Activated naive CD4-positive, alpha-beta T cell treated with anti-CD3 and anti-CD28 coated beads for 36 hours (primary cell): ENCODE measurements at regions not wholly inside any gene's neighbourhood (a gene's known extent, or its start where the extent isn't known, plus 50 kb on each side); places are given as distances from the start of the nearest gene placed in this dataset.

ENCODE experiments used
- CTCF ChIA-PET: fragments of 350-600 bp; sonication (Branson Sonifier 250); formaldehyde crosslinking; loops from one replicate; lab custom pipeline; 2021; ENCODE audit warnings: antibody characterized with exemption; lab: Charles Lee
- DNase-seq: peaks from one replicate; pipeline ENCODE4 v3.0.0-alpha.2; 2020
- H3K27ac Mint-ChIP-seq: one replicate; pipeline ENCODE4 v1.8.0; 2021; ENCODE audit warnings: mild to moderate bottlenecking, mixed read lengths
- H3K27me3 Mint-ChIP-seq: one replicate; pipeline ENCODE4 v1.8.0; 2021; ENCODE audit warnings: low read depth, mixed read lengths
- H3K36me3 Mint-ChIP-seq: one replicate; pipeline ENCODE4 v1.8.0; 2021; ENCODE audit warnings: low read depth, mixed read lengths
- H3K4me1 Mint-ChIP-seq: one replicate; pipeline ENCODE4 v1.8.0; 2021; ENCODE audit warnings: low read depth, mixed read lengths
- H3K4me3 Mint-ChIP-seq: one replicate; pipeline ENCODE4 v1.8.0; 2021; ENCODE audit warnings: mild to moderate bottlenecking, moderate library complexity, mixed read lengths
- H3K9me3 Mint-ChIP-seq: one replicate; pipeline ENCODE4 v1.8.0; 2021; ENCODE audit warnings: mixed read lengths
- intact Hi-C: fragments of 100-400 bp; cut with micrococcal nuclease; formaldehyde crosslinking; loops from one replicate; pipeline ENCODE4 v1.15.1; 2023

DNA sequence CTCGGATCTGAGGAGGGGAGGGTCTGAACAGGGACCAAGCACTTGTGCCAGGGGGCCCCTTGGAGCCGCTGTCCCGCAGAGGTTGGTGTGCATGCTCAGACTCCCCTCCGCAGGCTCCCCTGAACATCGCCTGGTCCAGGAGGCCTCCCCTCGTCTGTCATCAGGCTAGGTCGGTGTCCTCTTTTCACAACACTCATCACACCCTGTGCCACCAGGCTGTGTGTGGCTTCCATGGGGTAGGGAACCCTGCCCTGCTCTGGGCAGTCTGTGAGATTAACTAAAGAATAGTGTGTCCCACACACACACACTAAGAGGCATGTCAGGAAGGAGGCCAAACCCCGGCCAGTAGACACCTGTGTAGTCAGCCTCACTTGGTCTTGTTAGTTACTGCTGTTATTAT is 119.3 kb downstream of the C5orf15 start:
- CTCF ChIA-PET = no interaction called here
- intact Hi-C loops = no loop called here

DNA sequence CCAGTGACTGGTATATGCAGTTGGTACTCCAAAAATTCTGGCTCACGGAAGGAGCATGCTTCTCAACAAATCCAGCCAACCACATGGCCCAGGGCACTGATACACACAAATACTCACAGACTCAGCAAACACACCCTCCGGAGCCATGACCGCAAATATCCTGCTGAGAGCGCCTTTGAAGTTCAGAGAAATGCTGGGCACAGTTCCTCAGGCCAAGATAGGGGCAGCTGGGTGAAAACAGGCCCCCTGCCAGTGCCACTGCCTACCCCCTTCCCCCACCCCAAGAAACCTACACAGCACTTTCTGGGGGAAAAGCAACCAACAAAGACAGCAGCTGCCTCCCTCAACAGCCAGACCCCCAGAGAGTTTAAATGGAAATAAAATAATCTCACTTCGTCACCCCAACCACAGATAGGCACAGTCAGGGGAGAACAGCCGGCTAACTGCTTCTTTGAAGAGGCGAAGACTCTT is 120.0 kb downstream of the C5orf15 start:
- H3K4me3 Mint-ChIP-seq = no peak overlapping the region
- intact Hi-C loops = no loop called here
- H3K36me3 Mint-ChIP-seq = no peaks in the 10 kb centered on the region
- H3K27ac Mint-ChIP-seq = no peak overlapping the region
- DNase-seq = peak; percentile 27
- peaks cover 4% of the 10 kb centered on the region for H3K4me1 Mint-ChIP-seq
- CTCF ChIA-PET = no interaction called here
- peaks cover 3% of the 10 kb centered on the region for H3K27me3 Mint-ChIP-seq
- H3K9me3 Mint-ChIP-seq = no peaks in the 10 kb centered on the region

More for the DNA sequence above, 119.3 kb downstream of the C5orf15 start:
- H3K36me3 Mint-ChIP-seq = no peaks in the 10 kb centered on the region
- H3K4me3 Mint-ChIP-seq = no peak overlapping the region
- H3K4me1 Mint-ChIP-seq = peaks cover 4% of the 10 kb centered on the region
- H3K27me3 Mint-ChIP-seq = peaks cover 3% of the 10 kb centered on the region
- no peak for DNase-seq
- no peaks in the 10 kb centered on the region for H3K9me3 Mint-ChIP-seq
- no peak overlapping the region for H3K27ac Mint-ChIP-seq

DNA sequence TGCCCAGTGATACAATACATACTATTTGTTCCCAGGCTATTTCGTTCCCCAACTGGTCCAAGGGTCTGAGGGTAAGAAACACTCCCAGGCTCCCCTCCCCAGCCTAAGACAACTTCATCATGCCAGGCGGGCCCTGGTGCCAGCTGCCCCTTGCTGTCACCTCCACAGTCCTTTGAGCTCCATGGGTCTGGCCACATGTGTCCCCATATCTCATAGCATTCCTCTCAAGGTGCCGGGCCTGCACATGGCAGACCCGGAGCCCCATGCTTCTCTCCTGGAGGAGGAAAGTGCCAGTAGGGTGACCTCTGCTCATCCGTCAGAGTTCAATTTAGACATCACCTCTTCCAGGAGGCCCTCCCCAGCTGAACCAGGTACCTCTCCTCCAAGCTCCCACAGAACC is 120.5 kb downstream of the C5orf15 start:
- CTCF ChIA-PET = no interaction called here
- Mint-ChIP-seq H3K27ac (no peak overlapping the region), H3K9me3 (no peaks in the 10 kb centered on the region), H3K27me3 (peaks cover 3% of the 10 kb centered on the region), H3K36me3 (no peaks in the 10 kb centered on the region), H3K4me3 (no peak overlapping the region), H3K4me1 (peaks cover 4% of the 10 kb centered on the region)
- intact Hi-C loops = no loop called here
- DNase-seq = no peak

DNA sequence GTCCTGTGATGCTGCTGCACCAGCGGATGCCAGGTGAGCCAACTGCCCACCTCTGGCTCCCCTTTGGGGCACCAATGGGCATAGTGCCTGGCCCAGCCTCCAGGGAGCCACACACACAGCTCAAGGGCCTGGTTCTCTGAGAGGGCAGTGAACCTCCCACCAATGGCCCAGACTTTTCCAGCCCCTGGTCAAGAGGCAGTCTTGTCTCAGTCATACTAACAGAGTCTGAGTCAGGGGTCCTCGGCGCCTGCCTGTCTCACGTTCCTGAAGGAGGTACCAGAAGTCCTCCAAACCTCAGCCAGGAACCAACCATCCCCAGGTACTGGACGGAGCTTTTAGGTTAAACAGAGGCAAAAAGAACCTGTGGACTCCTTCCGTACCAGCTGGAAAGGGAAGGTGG is 121.1 kb downstream of the C5orf15 start:
- no peak for DNase-seq
- H3K9me3 Mint-ChIP-seq = no peaks in the 10 kb centered on the region
- intact Hi-C loops = no loop called here
- peaks cover 3% of the 10 kb centered on the region for H3K27me3 Mint-ChIP-seq
- H3K27ac Mint-ChIP-seq = no peak overlapping the region
- H3K4me3 Mint-ChIP-seq = no peak overlapping the region
- CTCF ChIA-PET = no interaction called here
- peaks cover 4% of the 10 kb centered on the region for H3K4me1 Mint-ChIP-seq
- H3K36me3 Mint-ChIP-seq = no peaks in the 10 kb centered on the region

GRCh38 chr5:133846478-133847226 is 121.8 kb downstream of the C5orf15 start:
- peaks cover 4% of the 10 kb centered on the region for H3K4me1 Mint-ChIP-seq
- peaks cover 3% of the 10 kb centered on the region for H3K27me3 Mint-ChIP-seq
- H3K4me3 Mint-ChIP-seq = no peak overlapping the region
- no peak overlapping the region for H3K27ac Mint-ChIP-seq
- CTCF ChIA-PET = interaction anchor here (1.4 kb wide), 1 partner anchor 21 kb away, joined by 4 read pairs; no protein-coding TSS in a partner anchor
- no peaks in the 10 kb centered on the region for H3K9me3 Mint-ChIP-seq
- no peak for DNase-seq
- H3K36me3 Mint-ChIP-seq = no peaks in the 10 kb centered on the region
- intact Hi-C loops = no loop called here

GRCh38 chr5:133845271-133845670 is 123.2 kb downstream of the C5orf15 start:
- peaks cover 3% of the 10 kb centered on the region for H3K27me3 Mint-ChIP-seq
- CTCF ChIA-PET = interaction anchor here (0.6 to 3.4 kb wide), 2 partner anchors 24 to 36 kb away, joined by 3 to 9 read pairs; no protein-coding TSS in a partner anchor
- intact Hi-C loops = no loop called here
- H3K4me3 Mint-ChIP-seq = no peak overlapping the region
- no peaks in the 10 kb centered on the region for H3K36me3 Mint-ChIP-seq
- no peak for DNase-seq
- H3K9me3 Mint-ChIP-seq = no peaks in the 10 kb centered on the region
- peaks cover 4% of the 10 kb centered on the region for H3K4me1 Mint-ChIP-seq
- H3K27ac Mint-ChIP-seq = no peak overlapping the region

- H3K4me3 Mint-ChIP-seq = no peak overlapping the region
- H3K27ac Mint-ChIP-seq = no peak overlapping the region
- peaks cover 3% of the 10 kb centered on the region for H3K27me3 Mint-ChIP-seq
- H3K4me1 Mint-ChIP-seq = peaks cover 4% of the 10 kb centered on the region
- no peak for DNase-seq
- CTCF ChIA-PET = interaction anchor here (3.4 kb wide), 1 partner anchor 24 kb away, joined by 9 read pairs; no protein-coding TSS in a partner anchor
- H3K9me3 Mint-ChIP-seq = no peaks in the 10 kb centered on the region
- no peaks in the 10 kb centered on the region for H3K36me3 Mint-ChIP-seq
- intact Hi-C loops = no loop called here
Measured at GRCh38 chr5:133844836-133845235, 123.6 kb downstream of the C5orf15 start.

DNA sequence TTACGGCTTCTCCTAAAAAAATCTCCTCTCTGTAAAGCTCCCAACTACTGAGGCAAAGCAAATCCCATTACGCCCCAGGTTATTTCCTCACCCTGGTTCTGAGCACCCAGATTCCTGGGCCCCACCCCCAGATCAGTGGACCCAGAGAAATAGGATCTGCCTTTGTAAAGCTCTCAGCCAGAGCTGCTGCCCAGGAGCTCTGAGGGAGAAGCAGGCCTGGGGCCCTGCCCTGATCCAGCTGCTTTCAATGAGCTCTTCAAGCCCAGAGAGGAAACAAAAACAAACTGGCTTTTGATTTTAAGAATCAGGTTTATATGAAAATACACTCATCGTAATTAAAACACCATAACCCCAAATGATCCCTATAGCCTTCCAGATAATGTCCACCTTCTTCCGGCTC is 124.5 kb downstream of the C5orf15 start:
- CTCF ChIA-PET = interaction anchor here (0.6 to 3.4 kb wide), 2 partner anchors 25 to 319 kb away, joined by 3 to 9 read pairs; no protein-coding TSS in a partner anchor
- intact Hi-C loops = no loop called here
- H3K36me3 Mint-ChIP-seq = no peaks in the 10 kb centered on the region

GRCh38 chr5:133842846-133843611 is 125.4 kb downstream of the C5orf15 start:
- CTCF ChIA-PET = interaction anchor here (0.6 to 3.4 kb wide), 2 partner anchors 26 to 134 kb away, joined by 5 to 9 read pairs; no protein-coding TSS in a partner anchor
- no peak for DNase-seq
- Mint-ChIP-seq H3K36me3 (no peaks in the 10 kb centered on the region), H3K27ac (no peak overlapping the region), H3K9me3 (no peaks in the 10 kb centered on the region), H3K27me3 (no peaks in the 10 kb centered on the region), H3K4me1 (no peaks in the 10 kb centered on the region), H3K4me3 (no peak overlapping the region)
- intact Hi-C loops = no loop called here

More for the DNA sequence above, 124.5 kb downstream of the C5orf15 start:
- no peak for DNase-seq
- Mint-ChIP-seq H3K4me3 (no peak overlapping the region), H3K9me3 (no peaks in the 10 kb centered on the region), H3K27me3 (peaks cover 3% of the 10 kb centered on the region), H3K27ac (no peak overlapping the region), H3K4me1 (peaks cover 4% of the 10 kb centered on the region)

DNA sequence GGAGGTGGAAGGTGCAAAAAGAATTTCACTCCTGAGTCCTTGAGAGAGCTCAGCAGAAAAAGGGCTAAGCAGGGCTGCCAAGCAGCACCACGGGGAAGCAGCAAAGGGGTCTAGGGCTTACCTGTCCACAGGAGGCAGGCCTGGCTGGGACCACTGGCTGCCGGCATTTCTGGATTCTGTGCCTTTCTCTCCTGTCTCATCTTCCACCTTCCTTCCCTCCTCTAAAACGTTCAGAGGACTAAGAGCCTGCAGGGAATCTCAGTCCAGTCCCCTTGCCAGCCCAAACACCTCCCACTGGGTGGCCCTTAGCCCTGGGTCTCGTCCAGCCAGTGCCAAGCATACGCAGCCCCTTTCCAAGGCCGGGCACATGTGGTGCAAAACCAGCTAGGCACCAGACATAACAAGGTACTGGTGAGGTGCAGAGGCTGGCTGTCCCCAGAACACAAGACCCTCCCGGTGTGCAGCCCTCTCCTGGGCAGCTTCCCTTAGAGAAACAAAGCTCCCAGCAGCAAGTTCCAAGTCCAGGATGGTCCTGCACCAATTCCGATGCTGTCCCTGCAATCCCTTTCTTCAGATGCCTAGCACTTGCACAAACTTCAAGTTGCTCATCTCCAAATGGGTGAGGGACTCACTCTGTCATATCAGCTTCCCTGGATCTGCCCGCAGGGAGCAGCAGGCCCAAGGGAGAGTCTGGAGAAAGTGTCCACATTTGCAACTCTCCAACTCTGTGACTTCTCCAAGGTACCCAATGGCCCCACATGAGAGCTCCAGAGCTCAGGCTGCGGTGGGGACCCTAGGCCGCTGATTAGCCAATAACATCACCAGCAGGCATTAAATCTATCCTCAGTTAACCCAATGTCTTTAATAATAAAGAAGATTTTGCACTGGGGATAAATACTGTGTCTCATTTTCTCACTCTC is 126.3 kb downstream of the C5orf15 start:
- H3K4me3 Mint-ChIP-seq = no peak overlapping the region
- H3K27me3 Mint-ChIP-seq = no peaks in the 10 kb centered on the region
- H3K4me1 Mint-ChIP-seq = no peaks in the 10 kb centered on the region
- intact Hi-C loops = no loop called here
- no peaks in the 10 kb centered on the region for H3K9me3 Mint-ChIP-seq
- no peaks in the 10 kb centered on the region for H3K36me3 Mint-ChIP-seq
- CTCF ChIA-PET = no interaction called here
- DNase-seq = no peak
- H3K27ac Mint-ChIP-seq = no peak overlapping the region

DNA sequence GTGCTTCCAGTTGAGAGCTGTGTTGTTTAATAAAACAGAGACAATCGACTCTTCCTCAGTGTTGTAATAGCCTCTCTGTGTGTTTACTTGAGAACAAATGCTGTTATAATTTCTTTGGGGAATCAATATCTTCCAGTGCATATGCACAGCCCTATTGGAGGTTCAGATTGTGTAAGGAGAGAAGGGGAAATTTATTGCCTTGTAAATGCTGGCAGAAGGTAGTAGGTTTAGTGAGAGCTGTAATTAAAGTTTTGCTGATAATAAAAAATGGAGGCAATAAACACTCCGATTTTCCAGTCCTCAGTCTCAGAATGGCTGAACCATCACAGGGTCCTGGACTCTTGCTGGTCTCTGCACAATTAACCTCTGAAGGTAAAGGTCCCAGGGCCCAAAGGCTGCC is 128.3 kb downstream of the C5orf15 start:
- CTCF ChIA-PET = interaction anchor here (0.7 to 1.0 kb wide), 2 partner anchors 105 to 144 kb away, joined by 3 to 4 read pairs; no protein-coding TSS in a partner anchor
- no peaks in the 10 kb centered on the region for H3K36me3 Mint-ChIP-seq
- H3K27ac Mint-ChIP-seq = no peak overlapping the region
- no peak overlapping the region for H3K4me3 Mint-ChIP-seq
- intact Hi-C loops = no loop called here
- DNase-seq = no peak
- no peaks in the 10 kb centered on the region for H3K27me3 Mint-ChIP-seq
- peaks cover 2% of the 10 kb centered on the region for H3K9me3 Mint-ChIP-seq
- no peaks in the 10 kb centered on the region for H3K4me1 Mint-ChIP-seq
